Jurkat, Clone E6-1 (cell line): ENCODE measurements at regions not wholly inside any gene's neighbourhood (a gene's known extent, or its start where the extent isn't known, plus 50 kb on each side); places are given as distances from the start of the nearest gene placed in this dataset.

Experiments
- DNase-seq: peaks from one replicate; pipeline ENCODE4 v3.0.0-alpha.2; 2011; ENCODE audit warnings: low read depth, low spot score
- H3K4me3 ChIP-seq: 2 replicates; pipeline ENCODE4 v1.5.1; 2011; ENCODE audit warnings: mild to moderate bottlenecking, low read length, control low read depth, moderate library complexity

DNA sequence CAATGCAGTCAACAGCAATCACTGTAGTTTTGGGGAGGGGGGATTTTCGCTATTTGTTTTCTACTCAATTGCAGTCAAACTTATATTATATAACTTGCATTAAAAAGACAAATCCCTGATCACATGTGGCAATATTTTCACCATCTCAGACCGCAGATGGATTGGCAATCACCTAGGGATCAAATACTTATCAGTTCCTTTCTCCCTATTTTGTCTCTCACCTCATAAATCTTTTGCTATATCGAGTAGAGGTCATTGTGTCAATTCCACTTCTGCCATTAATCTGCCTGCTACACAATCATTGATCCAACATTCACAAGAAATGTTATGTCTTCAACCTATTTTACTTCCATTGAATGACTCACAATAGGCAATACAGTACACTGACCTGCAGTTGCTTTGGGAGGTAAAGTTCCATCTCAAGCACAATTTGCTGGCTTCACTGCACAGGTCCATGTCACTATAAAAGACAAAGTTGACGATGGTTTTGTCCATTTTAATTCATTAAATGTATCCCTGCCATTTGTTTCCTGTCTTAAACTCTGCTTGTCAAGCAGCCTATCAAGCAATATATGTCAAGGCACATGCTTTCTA is 415.8 kb upstream of the PCDH9 start:
- no peak overlapping the region for H3K4me3 ChIP-seq
- DNase-seq = no peak

DNA sequence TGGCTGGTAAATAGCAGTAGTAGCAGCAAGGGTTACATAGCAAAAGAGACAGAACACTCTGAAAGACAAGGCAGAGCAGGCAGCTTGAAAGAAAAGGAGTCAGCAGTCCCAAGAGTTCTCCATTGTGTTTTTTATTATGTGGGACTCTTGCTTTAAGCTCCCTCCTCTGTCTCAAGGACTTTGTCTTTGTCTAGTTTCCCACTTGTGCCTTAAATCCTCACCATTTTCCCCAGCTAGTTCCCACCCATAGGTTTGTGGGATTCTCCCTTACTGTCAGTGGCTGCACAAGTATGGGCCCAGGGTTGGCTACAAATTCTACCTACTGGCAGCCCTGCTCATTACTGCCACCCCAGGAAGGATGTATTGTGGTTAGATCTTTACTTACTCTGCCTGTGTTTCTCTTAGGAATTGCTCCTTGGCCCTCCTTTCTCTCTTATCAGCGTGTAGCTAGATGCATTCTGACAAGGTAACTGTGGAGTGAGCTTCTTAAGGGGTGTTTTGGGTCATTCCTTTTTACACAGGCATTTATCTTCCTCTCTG is 413.4 kb upstream of the PCDH9 start:
- DNase-seq = no peak
- no peak overlapping the region for H3K4me3 ChIP-seq

DNA sequence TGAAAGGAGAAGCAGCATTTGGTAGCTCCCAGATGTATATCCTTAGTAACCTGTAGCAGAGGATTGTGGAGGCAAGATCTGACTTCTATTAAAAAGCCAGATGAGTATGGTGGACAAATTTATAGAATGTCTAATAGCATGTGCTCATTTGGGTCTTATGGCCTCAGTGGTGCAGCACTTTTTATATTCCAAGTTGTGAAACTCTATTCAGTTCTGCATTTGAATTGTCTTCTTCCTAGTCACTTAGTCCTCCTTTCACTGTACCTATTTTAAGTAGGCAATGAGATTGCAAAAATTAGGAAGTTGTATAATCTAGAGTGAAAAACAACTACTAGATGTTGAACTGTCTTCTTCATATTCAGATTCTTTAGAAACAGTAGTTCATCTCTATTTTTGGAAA is 412.5 kb upstream of the PCDH9 start:
- DNase-seq = no peak

DNA sequence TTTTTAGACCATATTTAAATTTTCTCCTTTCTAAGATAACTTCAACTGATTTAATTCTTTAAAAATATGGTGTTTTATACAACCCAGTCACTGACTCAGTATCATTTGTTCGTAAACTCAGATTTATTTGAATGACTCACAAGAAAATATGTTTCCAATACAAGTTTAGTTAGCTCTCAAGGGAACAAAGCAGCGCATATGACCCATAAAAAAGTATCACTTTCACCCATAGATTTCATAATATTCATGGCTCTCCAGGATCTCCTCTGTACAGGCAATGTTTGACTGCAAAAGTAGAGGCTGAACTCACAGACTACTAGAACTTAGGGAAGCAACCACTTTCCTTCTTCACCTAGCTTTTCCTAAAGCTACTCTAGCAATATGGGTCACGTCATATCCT is 405.6 kb upstream of the PCDH9 start:
- H3K4me3 ChIP-seq = no peak overlapping the region
- no peak for DNase-seq

More for the DNA sequence above, 412.5 kb upstream of the PCDH9 start:
- H3K4me3 ChIP-seq = no peak overlapping the region

DNA sequence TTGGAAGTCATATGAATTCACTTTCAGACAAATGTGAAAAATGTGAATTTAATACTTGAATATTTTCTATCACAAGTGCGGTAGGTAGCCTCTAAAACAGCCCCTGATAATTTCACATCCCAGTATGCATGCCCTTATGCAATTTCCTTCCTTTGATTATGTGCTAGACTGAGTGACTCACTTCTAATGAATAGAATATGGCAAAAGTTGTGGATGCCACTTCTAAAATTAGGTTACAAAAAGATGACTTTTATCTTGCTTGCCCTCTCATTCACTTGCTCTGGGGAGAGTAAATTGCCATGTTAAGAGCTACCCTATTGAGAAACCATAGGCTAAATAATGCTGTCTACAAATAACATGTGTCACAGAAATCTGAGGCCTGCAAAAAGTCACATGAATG is 402.5 kb upstream of the PCDH9 start:
- H3K4me3 ChIP-seq = no peak overlapping the region
- no peak for DNase-seq

DNA sequence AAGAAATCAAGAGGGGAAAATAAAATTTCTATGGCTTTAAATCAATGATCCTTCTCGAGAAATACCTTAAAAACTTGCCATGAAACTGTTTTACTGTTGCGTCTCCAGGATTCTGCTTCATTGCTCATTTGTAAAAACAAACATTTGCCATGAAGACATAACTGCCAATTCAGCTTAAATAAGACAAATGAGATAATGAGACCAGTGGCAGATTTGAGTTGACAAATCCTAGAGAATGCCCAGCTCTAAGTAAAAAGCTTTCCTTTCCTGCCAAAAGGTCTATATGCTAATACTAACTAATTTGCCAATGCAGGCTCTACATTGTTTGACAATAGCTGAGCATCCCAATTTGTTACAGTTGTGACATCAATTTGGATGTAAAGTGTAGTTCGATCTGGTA is 400.5 kb upstream of the PCDH9 start:
- H3K4me3 ChIP-seq = no peak overlapping the region
- DNase-seq = no peak

DNA sequence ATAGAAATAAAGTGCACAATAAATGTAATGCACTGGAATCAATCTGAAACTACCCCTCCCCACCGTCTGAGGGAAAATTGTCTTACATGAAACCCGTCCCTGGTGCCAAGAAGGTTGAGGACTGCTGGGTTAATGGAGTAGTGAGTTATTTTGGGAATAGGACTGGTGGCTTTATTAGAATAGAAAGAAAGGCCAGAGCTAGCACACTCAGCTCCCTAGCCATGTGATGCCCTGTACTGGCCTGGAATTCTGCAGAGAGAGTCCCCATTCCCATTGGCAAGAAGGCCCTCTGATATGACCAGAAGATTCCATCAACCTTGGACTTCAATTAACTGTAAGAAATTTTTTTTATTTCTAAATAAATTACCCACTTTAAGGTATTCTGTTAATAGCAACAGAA is 393.5 kb upstream of the PCDH9 start:
- no peak overlapping the region for H3K4me3 ChIP-seq
- DNase-seq = no peak

DNA sequence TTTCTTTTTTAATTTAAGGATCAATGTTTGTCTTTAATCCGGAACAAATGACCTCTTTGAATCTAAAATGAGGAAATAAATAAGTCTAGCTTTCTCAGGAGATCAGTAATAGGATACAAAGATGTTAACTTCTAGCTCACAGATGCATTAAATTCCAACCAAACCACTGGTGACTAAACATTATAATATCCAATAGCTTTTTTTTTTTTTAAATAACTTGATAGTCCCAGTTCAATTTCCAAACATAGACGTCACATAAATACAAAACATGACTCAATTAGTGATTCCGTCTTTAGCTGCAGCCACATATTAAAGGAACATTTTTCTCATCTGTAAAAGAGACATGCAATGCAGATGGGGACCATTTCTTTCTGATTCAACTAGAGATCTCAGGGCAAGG is 390.5 kb upstream of the PCDH9 start:
- no peak for DNase-seq
- no peak overlapping the region for H3K4me3 ChIP-seq

DNA sequence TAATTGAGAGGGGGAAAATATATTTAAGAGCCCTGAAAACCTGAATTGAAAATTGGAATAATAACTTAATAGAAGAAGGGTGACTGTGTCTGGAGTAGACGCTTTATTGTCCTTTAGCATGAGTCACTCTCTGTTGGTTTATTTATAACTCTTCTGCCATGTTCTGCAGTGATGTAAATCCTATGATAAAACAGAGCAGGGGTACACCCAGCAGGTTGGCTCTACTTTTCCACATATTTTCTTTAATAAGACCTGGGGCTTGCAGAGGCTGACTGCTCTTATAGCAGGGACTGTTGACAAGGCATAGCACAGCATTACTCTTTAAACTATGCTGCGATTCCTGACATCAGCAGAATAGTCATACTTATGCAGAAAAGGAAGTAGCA is 389.9 kb upstream of the PCDH9 start:
- H3K4me3 ChIP-seq = no peak overlapping the region
- no peak for DNase-seq

DNA sequence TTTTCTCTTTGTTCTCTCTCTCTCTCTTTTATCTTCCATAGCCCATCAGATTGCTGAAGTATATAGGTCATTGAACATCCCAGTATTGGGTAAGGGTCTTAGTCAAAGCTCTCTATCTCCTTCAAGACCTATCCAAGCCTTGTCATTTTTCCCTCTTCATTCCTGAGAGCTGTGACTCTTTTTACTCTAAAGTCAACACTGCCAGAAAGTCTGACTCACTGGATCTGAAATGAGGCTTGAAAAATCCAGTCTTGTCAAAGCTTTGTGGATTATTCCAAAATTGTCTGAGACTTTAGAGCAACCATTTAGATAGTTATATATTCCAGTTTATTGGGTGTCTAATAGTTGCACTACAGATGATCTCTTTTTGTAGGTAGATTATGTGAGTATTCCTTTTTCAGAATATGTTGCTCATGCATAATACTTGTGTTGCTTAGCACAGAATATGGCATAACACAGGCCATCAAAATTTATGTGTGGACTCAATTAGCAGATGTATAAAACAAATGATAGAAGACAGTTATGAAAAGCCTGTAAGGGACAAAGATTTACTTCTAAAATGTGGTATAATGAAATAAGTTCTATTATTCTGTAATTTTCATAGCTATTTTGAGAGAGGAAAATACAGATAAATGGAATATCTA is 389.3 kb upstream of the PCDH9 start:
- no peak overlapping the region for H3K4me3 ChIP-seq
- no peak for DNase-seq

DNA sequence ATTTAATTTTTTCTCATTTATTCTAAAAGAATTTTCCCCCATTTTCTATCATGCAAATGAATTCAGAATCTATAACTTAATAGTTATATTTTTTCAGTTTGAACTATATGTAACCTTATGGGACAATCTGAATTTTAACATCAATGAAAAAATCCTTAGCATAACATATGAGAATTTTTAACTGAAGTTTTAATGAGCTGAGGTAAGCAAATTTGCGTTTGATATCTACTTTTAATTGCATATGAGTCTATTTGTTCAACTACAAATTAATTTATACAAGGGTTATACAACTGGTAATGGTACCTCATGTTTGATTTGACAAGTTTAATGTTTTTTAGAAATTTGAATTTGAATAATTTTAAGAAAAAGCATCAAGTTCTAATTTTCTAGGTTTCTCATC is 384.4 kb upstream of the PCDH9 start:
- no peak overlapping the region for H3K4me3 ChIP-seq
- no peak for DNase-seq

DNA sequence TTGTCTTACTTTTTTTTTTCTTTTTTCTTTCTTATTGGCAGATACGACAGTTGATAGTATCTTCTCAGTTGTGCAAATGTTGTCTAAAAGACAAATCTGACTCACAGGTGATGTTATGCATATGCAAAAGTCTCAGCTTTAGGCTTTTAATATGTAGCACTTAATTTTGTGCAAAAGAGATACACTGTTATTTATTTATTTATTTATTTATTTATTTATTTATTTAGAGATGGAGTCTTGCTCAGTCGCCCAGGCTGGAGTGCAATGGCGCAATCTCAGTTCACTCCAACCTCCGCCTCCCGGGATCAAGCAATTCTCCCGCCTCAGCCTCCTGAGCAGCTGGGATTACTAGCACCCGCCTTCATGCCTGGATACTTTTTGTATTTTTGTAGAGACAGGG is 383.9 kb upstream of the PCDH9 start:
- DNase-seq = no peak
- H3K4me3 ChIP-seq = no peak overlapping the region

DNA sequence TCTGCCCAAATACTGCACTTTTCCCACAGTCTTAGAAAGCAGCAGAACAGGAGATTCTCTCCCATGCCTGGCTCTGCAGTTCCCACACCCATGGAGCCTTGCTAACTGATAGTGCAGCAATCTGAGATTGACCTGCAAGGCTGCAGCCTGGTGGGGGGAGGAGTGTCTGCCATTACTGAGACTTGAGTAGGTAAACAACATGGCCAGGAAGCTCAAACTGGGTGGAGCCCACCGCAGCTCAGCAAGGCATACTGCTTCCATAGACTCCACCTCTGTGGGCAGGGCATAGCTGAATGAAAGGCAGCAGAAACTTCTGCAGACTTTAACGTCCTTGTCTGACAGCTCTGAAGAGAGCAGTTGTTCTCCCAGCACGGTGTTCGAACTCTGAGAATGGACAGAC is 358.5 kb upstream of the PCDH9 start:
- H3K4me3 ChIP-seq = no peak overlapping the region
- peak; percentile 4 for DNase-seq

DNA sequence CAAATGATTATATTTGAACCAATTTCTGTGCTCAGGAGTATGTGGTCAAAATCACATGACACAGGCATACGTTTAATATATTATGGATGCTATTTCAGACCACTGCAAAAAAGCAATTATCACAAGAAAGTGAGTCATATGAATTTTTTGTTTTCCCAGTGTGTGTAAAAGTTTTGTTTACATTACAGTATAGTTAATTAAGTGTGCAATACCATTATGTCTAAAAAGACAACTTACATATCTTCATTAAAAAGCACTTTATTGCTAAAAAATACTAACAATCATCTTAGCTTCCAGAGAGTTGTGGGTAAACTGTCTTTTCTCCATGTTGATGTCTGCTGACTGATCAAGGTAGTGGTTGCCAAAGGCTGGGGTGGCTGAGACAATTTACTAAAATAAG is 347.2 kb upstream of the PCDH9 start:
- no peak overlapping the region for H3K4me3 ChIP-seq
- DNase-seq = no peak

DNA sequence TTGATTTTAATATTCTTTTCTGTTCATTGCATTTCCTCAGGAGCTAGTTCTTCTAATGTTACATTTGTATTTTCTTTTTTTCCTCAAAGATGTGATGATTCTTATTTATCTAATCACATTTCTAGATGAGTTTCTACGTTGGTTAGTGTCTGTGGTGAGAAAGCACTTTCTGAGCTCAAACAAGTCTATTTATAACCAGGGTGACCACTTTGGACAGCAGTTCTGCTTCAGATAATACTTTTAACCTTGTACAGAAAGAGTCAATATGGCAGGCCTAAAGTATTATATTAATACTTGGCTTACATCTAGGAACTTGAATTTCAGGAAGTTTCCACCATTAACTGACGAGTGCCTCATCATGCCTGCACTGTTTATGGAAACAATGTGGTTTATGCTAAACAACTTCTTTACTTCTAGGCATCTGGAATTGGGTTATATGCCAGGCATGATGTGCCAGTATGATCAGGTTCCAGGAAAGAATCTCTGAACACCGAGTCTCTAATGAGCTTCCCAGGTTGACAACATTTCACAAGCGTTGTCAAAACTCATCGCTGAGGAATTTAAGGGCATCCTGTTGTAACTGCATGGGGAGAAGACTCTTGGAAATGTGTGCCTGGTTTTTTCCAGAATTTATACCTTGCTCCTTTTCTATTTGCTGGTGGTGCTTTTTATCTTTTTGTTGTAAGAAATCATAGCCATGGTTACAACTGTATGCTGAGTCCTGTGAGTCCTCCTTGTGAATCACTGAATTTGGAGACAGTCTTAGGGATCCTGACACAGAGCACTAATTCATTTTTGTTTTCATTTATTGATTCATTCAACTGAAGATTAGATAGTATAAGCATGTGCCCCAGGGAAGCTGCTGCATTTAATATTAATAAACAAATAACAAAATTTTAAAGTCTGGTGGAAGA is 344.4 kb upstream of the PCDH9 start:
- H3K4me3 ChIP-seq = no peak overlapping the region
- DNase-seq = no peak

DNA sequence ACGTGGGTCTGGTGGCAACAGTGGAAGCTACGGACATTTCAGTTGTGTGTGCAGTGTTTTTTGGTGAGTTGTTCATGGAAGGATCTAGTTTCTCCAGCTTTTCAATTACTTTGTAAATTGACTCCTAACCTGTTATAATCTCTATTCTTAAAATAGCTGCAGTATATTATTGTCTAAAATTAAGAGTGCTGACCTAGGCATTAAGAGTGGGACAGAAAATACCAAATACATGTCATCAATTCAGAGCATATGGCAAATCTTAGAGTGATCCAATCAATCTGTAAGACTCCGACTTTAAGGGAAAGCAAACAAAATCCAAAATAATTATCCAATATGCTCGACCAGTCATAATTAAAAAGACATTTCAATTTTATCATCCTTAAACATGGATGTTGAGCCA is 338.1 kb upstream of the PCDH9 start:
- no peak for DNase-seq
- H3K4me3 ChIP-seq = no peak overlapping the region

DNA sequence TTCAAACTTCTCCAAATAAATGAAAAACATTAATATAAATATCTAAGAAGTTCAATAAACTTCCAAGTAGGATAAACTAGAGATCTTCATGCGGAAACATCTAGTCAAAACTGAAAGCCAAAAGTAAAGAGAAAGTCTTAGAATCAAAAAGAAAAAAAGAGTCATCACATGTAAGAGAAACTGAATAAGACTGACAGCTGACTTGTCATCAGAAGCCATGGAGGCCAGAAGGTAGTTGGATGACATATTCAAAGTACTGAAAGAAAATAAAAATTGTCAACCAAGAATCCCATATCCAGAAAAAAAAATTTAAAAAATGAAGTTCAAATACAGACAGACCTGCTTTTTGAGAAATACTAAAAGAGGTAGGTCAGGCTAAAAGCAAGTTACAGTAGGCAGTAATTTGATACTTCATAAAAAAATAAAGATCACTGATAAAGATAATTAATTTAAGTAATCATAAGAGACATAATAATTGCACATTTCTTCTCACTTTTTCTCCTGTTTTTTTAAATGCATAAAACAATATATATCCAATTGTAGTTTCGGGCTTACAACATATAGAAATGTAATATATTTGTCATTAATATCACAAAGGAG is 327.6 kb upstream of the PCDH9 start:
- H3K4me3 ChIP-seq = no peak overlapping the region
- no peak for DNase-seq

DNA sequence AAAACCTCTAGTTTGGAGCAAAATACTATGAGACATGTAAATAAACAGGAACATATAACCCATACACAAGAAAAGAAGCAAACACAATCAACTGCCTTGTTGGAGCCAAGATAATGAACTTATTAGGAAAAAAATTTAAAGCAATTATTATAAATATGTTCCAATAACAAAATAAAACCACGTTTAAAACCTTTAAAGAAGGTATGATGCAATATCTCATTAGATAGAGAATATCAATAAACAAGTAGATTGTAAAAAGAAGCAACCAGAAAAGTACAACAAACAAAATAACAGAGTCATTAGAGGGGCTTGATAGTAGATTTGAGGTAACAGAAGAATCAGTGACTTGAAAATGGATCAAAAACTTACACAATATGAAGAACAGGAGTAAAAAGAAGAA is 327.0 kb upstream of the PCDH9 start:
- DNase-seq = no peak
- no peak overlapping the region for H3K4me3 ChIP-seq

DNA sequence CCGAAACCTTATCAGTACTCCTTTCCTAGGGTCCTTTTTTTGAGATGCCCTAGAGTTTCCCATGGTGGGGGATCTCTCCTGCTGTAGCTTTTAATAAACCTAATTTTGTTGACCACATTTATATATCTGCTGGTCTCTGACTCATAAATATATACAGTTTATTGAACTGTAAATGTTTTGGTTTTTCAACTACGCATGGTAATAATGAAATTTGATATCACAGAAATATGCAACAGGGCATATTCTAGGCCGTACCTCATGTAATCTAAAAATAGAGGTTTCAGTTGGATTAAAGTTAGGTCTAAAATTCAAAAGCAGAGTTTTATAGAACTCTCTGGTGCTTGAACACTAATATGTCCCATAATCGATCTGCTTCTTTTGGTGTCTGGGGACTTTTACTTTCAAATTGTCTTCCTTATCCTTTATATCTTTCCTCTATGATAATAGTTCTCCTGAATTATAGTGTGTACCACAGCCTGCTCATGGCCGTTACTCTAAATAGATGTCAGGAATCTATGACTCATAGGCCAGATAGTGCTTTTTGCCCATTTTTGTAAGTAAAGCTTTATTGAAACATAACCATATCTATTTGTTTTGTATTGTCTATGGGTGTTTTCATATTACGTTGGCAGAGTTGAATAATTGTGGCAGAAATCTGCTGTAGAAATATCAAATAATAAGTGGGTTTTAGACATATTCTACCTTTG is 324.8 kb upstream of the PCDH9 start:
- no peak overlapping the region for H3K4me3 ChIP-seq
- no peak for DNase-seq
